ENCODE measurements at regions not wholly inside any gene's neighbourhood (a gene's known extent, or its start where the extent isn't known, plus 50 kb on each side); places are given as distances from the start of the nearest gene placed in this dataset.

DNA sequence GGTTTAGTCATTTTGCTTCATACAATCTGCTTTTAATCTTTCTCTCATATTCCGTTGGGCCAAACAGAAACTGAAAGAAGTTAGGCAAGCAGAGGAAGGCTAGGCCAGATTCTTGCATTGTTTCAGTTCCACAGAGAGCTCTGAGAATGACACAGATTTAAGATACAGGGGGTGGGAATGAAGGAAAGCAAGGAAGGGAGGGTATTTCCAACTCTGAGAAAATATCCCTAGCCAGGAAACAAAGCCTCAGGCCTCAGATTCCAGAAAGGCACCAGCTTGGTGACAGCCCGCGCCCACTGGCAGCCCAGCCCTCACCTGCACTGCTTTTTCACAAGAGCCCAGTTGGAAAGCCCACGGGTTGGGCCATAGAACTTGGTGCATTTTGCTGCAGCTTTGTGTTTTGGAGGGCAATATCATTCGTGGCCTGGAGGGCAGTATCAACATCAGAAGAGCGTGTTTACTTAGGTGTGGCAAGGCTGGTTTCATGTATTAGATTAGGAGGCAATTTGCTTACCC lies 63.5 kb downstream of the ENC1 start:
- DNase-seq (ENCODE audit: low spot score): peak; percentile 39

- peak; percentile 57 for DNase-seq (ENCODE audit: low spot score)
Measured at GRCh38 chr5:74575741-74576538, 64.6 kb downstream of the ENC1 start.

DNA sequence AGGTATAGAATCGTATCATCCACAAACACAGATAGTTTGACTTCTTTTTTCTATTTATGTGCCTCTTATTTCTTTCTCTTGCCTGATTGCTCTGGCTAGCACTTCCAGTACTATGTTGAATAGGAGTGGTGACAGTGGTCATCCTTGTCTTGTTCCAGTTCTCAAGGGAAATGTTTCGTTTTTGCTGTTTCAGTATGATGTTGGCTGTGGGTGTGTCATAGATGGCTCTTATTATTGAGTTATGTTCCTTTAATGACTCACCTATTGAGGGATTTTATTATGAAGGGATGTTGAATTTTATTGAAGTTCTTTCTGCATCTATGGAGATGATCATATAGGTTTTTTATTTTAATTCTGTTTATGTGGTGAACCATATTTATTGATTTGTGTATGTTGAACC lies 70.3 kb downstream of the ENC1 start:
- no peak for DNase-seq (ENCODE audit: low spot score)

- DNase-seq (ENCODE audit: low spot score): no peak
Measured at GRCh38 chr5:74567411-74567995, 73.0 kb downstream of the ENC1 start.

DNA sequence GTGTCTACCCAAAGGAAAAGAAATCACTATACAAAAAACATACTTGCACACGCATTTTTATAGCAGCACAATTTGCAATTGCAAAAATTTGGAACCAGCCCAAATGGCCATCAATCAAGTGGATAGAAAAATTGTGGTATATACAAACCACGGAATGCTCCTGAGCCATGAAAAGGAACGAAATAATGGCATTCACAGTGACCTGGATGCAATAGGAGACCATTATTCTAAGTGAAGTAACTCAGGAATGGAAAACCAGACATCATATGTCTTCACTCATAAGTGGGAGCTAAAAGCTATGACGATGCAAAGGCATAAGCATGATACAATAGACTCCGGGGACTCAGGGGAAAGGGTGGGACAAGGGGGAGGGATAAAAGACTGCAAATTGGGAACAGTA lies 78.4 kb downstream of the ENC1 start:
- no peak for DNase-seq (ENCODE audit: low spot score)

GRCh38 chr5:74560245-74560644 lies 80.3 kb downstream of the ENC1 start:
- DNase-seq (ENCODE audit: low spot score): no peak

DNA sequence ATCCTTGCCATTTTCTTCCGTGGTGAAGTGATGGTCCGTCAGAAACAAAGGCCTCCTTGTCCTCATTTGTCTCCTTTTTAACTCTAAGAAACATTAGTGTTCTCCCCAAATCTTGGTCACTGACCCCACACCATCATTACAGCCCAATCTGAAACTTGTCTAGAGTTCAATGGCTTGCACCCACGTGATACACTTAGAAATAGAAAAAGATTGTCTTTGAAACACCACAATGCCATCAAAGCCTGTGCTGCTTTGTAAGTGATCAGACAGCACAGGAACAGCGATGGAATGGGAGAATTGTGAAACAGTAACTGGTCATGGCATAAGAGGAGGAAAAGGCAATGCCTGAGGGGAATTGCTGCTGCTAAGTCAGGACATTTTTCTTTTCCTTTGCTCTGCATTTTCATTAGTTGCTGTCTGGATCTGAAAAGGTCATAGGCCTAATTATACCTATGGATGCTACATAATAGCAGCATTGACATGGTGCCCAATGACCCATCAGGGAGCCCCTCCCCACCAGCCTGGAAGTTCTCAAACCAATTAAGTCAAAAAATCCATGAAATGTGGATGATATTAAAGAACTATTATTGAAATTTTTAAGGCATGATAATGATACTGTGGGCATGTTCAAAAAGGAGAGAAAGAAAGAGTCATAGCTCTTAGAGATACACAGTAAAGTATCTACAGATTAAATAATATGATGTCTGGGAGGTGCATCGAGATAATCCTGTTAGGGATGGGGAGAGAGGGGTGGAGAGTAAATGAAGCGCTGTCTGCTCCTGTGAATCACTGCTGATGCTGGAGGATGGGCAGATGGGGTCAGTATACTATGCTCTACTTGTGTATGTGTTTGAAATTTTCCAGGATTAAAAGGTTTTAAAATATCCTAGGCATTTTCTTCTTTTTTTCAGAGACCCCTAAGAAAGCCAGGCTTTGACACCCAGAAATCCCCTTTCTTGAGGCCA lies 83.6 kb downstream of the ENC1 start:
- DNase-seq (ENCODE audit: low spot score): no peak

GRCh38 chr5:74556006-74556405 lies 84.5 kb downstream of the ENC1 start:
- DNase-seq (ENCODE audit: low spot score): no peak

DNA sequence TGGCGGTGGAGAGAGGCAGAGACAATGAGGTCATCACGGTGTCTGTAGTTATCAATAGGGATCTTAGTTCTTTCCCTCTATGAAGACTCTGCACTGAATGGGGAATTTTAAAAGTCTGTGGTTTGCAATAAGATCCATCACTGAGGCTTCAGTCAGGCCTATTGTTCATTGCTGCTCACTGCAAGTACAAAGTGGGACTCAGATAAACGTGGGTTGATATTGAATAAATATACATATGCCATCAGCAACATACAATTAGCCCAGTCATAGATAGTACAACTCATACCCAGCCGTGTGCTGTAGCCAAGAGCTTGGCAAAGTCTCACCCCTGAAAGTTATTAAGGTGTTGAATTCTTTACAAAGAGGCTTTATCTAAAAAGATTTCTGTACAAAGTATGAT lies 88.4 kb downstream of the ENC1 start:
- DNase-seq (ENCODE audit: low spot score): no peak

DNA sequence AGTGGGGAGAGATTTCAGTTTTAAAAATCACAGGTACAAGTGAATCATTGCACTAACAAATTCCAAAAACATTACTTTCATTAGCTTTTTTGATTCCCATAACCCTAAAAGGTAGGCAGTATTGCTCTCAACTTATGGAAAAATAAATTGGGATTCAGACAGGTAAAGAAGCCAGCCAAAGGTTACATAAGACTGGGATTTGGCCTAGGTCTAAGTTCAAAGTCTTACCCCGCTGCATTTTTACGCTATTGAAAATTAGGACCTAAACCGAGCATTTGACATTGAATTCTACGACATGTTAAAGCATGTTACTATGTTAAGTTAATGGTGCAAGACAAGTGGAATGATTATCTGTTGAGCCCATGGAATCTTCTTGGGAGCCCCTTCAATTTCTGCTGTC lies 89.6 kb downstream of the ENC1 start:
- no peak for DNase-seq (ENCODE audit: low spot score)

- DNase-seq (ENCODE audit: low spot score): no peak
Measured at GRCh38 chr5:74549384-74549783, 91.1 kb downstream of the ENC1 start.

DNA sequence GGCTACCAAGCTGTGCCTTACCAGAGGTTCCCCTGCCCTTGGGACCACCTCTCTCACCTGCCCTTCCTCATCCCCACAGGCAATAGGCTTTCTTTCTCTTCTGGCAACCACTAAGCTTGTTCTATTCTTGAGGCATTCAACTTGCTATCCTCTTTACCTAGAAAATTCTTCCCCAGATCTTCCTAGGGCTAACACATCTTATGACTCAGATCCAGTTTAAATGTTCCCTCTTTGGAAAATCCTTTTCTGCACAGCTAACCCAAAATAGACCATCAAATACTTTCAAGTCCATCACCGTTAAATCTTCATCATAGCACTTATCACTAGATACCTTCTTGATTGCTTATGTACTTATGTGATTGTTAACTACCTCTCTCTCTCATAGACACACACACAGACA lies 93.7 kb downstream of the ENC1 start:
- no peak for DNase-seq (ENCODE audit: low spot score)

- DNase-seq (ENCODE audit: low spot score): no peak
Measured at GRCh38 chr5:74544811-74545210, 95.7 kb downstream of the ENC1 start.

GRCh38 chr5:74543162-74543995 lies 97.1 kb downstream of the ENC1 start:
- peak; percentile 56 for DNase-seq (ENCODE audit: low spot score)

DNA sequence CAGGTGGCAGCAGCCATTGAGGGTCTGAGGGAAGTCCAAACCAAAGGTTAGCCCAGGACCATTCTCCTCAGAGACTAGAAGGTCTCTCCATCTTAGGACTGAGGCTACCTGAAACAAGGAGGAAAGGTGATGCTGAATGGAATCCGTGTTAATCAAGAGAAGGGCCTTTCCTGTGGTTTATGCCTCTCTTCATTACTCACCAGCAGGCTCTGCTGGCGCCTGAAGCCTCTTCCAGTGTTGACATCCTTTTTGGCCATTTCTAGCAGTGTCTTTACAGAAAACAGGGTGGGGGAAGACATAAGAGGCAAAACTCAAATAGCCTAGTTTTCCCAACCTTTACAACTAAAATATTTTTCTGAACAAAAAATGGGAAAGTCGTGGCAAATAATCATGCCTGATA lies 98.0 kb downstream of the ENC1 start:
- DNase-seq (ENCODE audit: low spot score): no peak

- no peak for DNase-seq (ENCODE audit: low spot score)
Measured at GRCh38 chr5:74541381-74541781, 99.1 kb downstream of the ENC1 start.

- no peak for DNase-seq (ENCODE audit: low spot score)
Measured at GRCh38 chr5:74540622-74541021, 99.9 kb downstream of the ENC1 start.

GRCh38 chr5:74539986-74540385 lies 100.5 kb downstream of the ENC1 start:
- DNase-seq (ENCODE audit: low spot score): no peak

- no peak for DNase-seq (ENCODE audit: low spot score)
Measured at GRCh38 chr5:74538206-74538661, 102.3 kb downstream of the ENC1 start.

GRCh38 chr5:74536658-74537057 lies 103.9 kb downstream of the ENC1 start:
- DNase-seq (ENCODE audit: low spot score): no peak

GRCh38 chr5:74535926-74536325 lies 104.6 kb downstream of the ENC1 start:
- DNase-seq (ENCODE audit: low spot score): no peak

All from SW480 (cell line).